B cell (primary cell): ENCODE measurements at regions not wholly inside any gene's neighbourhood (a gene's known extent, or its start where the extent isn't known, plus 50 kb on each side); places are given as distances from the start of the nearest gene placed in this dataset.

Experiments
- ATAC-seq: fragments of 200-7000 bp; cut with Tn5 transposase; one replicate; pipeline ENCODE4 v1.10.0; 2021; ENCODE audit warnings: low read depth, mild to moderate bottlenecking, moderate number of reproducible peaks, moderate library complexity
- CTCF ChIA-PET: fragments of 350-600 bp; sonication (Branson Sonifier 250); formaldehyde crosslinking; loops from one replicate; lab custom pipeline; 2021; ENCODE audit warnings: antibody characterized with exemption, inconsistent platforms; lab: Charles Lee
- POLR2A ChIA-PET: fragments of 350-600 bp; sonication (Branson Sonifier 250); formaldehyde crosslinking; loops from one replicate; lab custom pipeline; 2021; ENCODE audit warnings: antibody characterized with exemption; lab: Charles Lee
- DNase-seq: peaks from one replicate; pipeline ENCODE4 v3.0.0; 2013
- H2AFZ ChIP-seq: 2 replicates; pipeline ENCODE4 v1.6.1; 2012; ENCODE audit warnings: mild to moderate bottlenecking, low read depth, low read length; ENCODE audit not compliant: insufficient read depth, poor library complexity, severe bottlenecking
- H3K27ac ChIP-seq, 2 donors: 1 replicate in 1 of 2; 2 replicates in 1 of 2; pipeline ENCODE4 v1.5.1; 2012 to 2013; ENCODE audit warnings: low read length in 2 of 2, mild to moderate bottlenecking in 2 of 2, moderate library complexity in 1 of 2
- H3K27me3 ChIP-seq, 4 experiments: fragments of 200-600 bp in 1 of 4; sonication (generic) in 1 of 4; replicated peaks in 1 of 4; 1 replicate in 2 of 4; 2 replicates in 2 of 4; pipeline versions ENCODE4 v1.6.1 to v1.7.0; 2013 to 2016; ENCODE audit warnings: low read length in 3 of 4, mild to moderate bottlenecking in 2 of 4, mixed read lengths in 1 of 4, moderate library complexity in 1 of 4; ENCODE audit not compliant: insufficient read depth in 4 of 4, control insufficient read depth in 3 of 4; ENCODE audit errors: control extremely low read depth in 1 of 4
- H3K36me3 ChIP-seq, 2 experiments: replicated peaks in 1 of 2; 1 replicate in 1 of 2; 2 replicates in 1 of 2; pipeline versions ENCODE4 v1.6.1 to v1.7.1; 2013; ENCODE audit warnings: low read length in 1 of 2; ENCODE audit not compliant: insufficient read depth in 2 of 2, control insufficient read depth in 1 of 2; ENCODE audit errors: control extremely low read depth in 1 of 2, extremely low read depth in 1 of 2
- H3K4me1 ChIP-seq, 2 donors: fragments of 200-600 bp in 1 of 2; sonication (generic) in 1 of 2; 1 replicate in 1 of 2; 2 replicates in 1 of 2; pipeline versions ENCODE4 v1.5.1 to v1.6.1; 2013 to 2017; ENCODE audit warnings: low read length in 2 of 2; ENCODE audit not compliant: control insufficient read depth in 2 of 2, insufficient read depth in 2 of 2
- H3K4me2 ChIP-seq: replicated peaks from 2 replicates; pipeline ENCODE3; 2012; ENCODE audit warnings: mild to moderate bottlenecking, low read depth, low read length; ENCODE audit not compliant: poor library complexity, severe bottlenecking
- H3K4me3 ChIP-seq, 5 experiments: fragments of 200-600 bp in 1 of 5; sonication (generic) in 1 of 5; 1 replicate in 3 of 5; 2 replicates in 2 of 5; pipeline versions ENCODE4 v1.5.1 to v1.7.0; 2011 to 2016; ENCODE audit warnings: low read length in 4 of 5, mild to moderate bottlenecking in 4 of 5, low read depth in 2 of 5, control low read depth in 1 of 5, moderate library complexity in 1 of 5; ENCODE audit not compliant: insufficient read depth in 1 of 5; ENCODE audit errors: control extremely low read depth in 1 of 5, extremely low read depth in 1 of 5
- H3K79me2 ChIP-seq: fragments of 200-600 bp; sonication (generic); one replicate; pipeline ENCODE4 v1.6.0; 2016; ENCODE audit warnings: low read length; ENCODE audit not compliant: control insufficient read depth, insufficient read depth
- H3K9ac ChIP-seq: fragments of 200-600 bp; sonication (generic); 2 replicates; pipeline ENCODE4 v1.6.1; 2017; ENCODE audit warnings: mild to moderate bottlenecking, low read length, moderate library complexity
- H3K9me3 ChIP-seq, 3 donors: one replicate each; pipeline versions ENCODE4 v1.6.1 to v1.7.1; 2013; ENCODE audit warnings: low read length in 2 of 3; ENCODE audit not compliant: control insufficient read depth in 2 of 3, insufficient read depth in 1 of 3; ENCODE audit errors: control extremely low read depth in 1 of 3
- H4K20me1 ChIP-seq: 2 replicates; pipeline ENCODE4 v1.6.0; 2012; ENCODE audit warnings: mild to moderate bottlenecking, low read length; ENCODE audit not compliant: insufficient read depth, control insufficient read depth, poor library complexity, severe bottlenecking
- H3K27ac Mint-ChIP-seq: one replicate; pipeline ENCODE4 v1.8.0; 2021; ENCODE audit warnings: mixed read lengths
- H3K27me3 Mint-ChIP-seq: one replicate; pipeline ENCODE4 v1.8.0; 2021; ENCODE audit warnings: mixed read lengths
- H3K4me1 Mint-ChIP-seq: one replicate; pipeline ENCODE4 v1.8.0; 2021; ENCODE audit warnings: mixed read lengths
- H3K4me3 Mint-ChIP-seq: one replicate; pipeline ENCODE4 v1.8.0; 2021; ENCODE audit warnings: mixed read lengths
- H3K9me3 Mint-ChIP-seq: one replicate; pipeline ENCODE4 v1.8.0; 2022; ENCODE audit warnings: mixed read lengths; ENCODE audit not compliant: insufficient read depth
- CTCF ChIP-seq: fragments of 200-600 bp; IDR thresholded peaks from one replicate; pipeline ENCODE4 v1.8.0; 2022; ENCODE audit warnings: antibody characterized with exemption, mild to moderate bottlenecking
- EZH2 ChIP-seq: IDR thresholded peaks from 2 replicates; pipeline ENCODE4 v1.6.1; 2012; ENCODE audit warnings: borderline replicate concordance, low read depth, mild to moderate bottlenecking, moderate library complexity, low read length; ENCODE audit not compliant: insufficient read depth, poor library complexity, severe bottlenecking
- WGBS: methylation state at CpG from one replicate; pipeline ENCODE4 v1.1.5; 2013; ENCODE audit warnings: missing lambda C conversion rate; ENCODE audit not compliant: insufficient coverage; 5-methylcytosine and 5-hydroxymethylcytosine counted together
- intact Hi-C: fragments of 100-400 bp; cut with micrococcal nuclease; formaldehyde crosslinking; loops from one replicate; pipeline ENCODE4 v1.10.0; 2022

- H3K4me3 ChIP-seq, result no peak overlapping the region
- Mint-ChIP-seq H3K9me3 (no peaks in the 10 kb centered on the region), H3K27me3 (no peaks in the 10 kb centered on the region), H3K4me1 (no peaks in the 10 kb centered on the region), H3K27ac (no peak overlapping the region), H3K4me3 (no peak overlapping the region)
- ChIA-PET POLR2A (no interaction called here), CTCF (no interaction called here)
- H2AFZ ChIP-seq, result no peak overlapping the region
- no peak overlapping the region for H3K4me2 ChIP-seq
- no peaks in the 10 kb centered on the region for H3K36me3 ChIP-seq
- no peak for ATAC-seq
- H3K79me2 ChIP-seq, result no peaks in the 10 kb centered on the region
- no peak overlapping the region for H3K27ac ChIP-seq
- no peaks in the 10 kb centered on the region for H3K9me3 ChIP-seq
- no peaks in the 10 kb centered on the region for H4K20me1 ChIP-seq
- TF ChIP-seq CTCF (no peak), EZH2 (no peak)
- WGBS, result no CpG with 5 or more reads among the region's 2 CpGs
- no peaks in the 10 kb centered on the region for H3K4me1 ChIP-seq
- intact Hi-C loops, result no loop called here
- H3K27me3 ChIP-seq, result no peaks in the 10 kb centered on the region
- H3K9ac ChIP-seq, result no peak overlapping the region
- no peak for DNase-seq
Observed at GRCh38 chr9:106682420-106682819, 180.5 kb upstream of the ZNF462 start.

GRCh38 chr9:106683454-106683853 is 179.5 kb upstream of the ZNF462 start:
- Histone ChIP-seq H3K4me1 (no peaks in the 10 kb centered on the region), H2AFZ (no peak overlapping the region), H3K36me3 (no peaks in the 10 kb centered on the region), H3K4me3 (no peak overlapping the region), H3K9ac (no peak overlapping the region), H4K20me1 (no peaks in the 10 kb centered on the region), H3K27ac (no peak overlapping the region), H3K27me3 (no peaks in the 10 kb centered on the region), H3K9me3 (no peaks in the 10 kb centered on the region), H3K79me2 (no peaks in the 10 kb centered on the region), H3K4me2 (no peak overlapping the region)
- DNase-seq (no peak), ATAC-seq (no peak)
- no peaks in the 10 kb centered on the region for H3K9me3 Mint-ChIP-seq
- no peak overlapping the region for H3K27ac Mint-ChIP-seq
- TF ChIP-seq EZH2, result no peak
- TF ChIP-seq CTCF, result no peak
- intact Hi-C loops, result no loop called here
- ChIA-PET POLR2A (no interaction called here), CTCF (no interaction called here)
- H3K4me3 Mint-ChIP-seq, result no peak overlapping the region
- no peaks in the 10 kb centered on the region for H3K27me3 Mint-ChIP-seq
- no peaks in the 10 kb centered on the region for H3K4me1 Mint-ChIP-seq
